B cell (primary cell): ENCODE measurements at regions not wholly inside any gene's neighbourhood (a gene's known extent, or its start where the extent isn't known, plus 50 kb on each side); places are given as distances from the start of the nearest gene placed in this dataset.

ENCODE experiments used
- ATAC-seq: fragments of 200-7000 bp; cut with Tn5 transposase; one replicate; pipeline ENCODE4 v1.10.0; 2021; ENCODE audit warnings: low read depth, mild to moderate bottlenecking, moderate number of reproducible peaks, moderate library complexity
- CTCF ChIA-PET: fragments of 350-600 bp; sonication (Branson Sonifier 250); formaldehyde crosslinking; loops from one replicate; lab custom pipeline; 2021; ENCODE audit warnings: antibody characterized with exemption, inconsistent platforms; lab: Charles Lee
- POLR2A ChIA-PET: fragments of 350-600 bp; sonication (Branson Sonifier 250); formaldehyde crosslinking; loops from one replicate; lab custom pipeline; 2021; ENCODE audit warnings: antibody characterized with exemption; lab: Charles Lee
- DNase-seq: peaks from one replicate; pipeline ENCODE4 v3.0.0; 2013
- H2AFZ ChIP-seq: 2 replicates; pipeline ENCODE4 v1.6.1; 2012; ENCODE audit warnings: mild to moderate bottlenecking, low read depth, low read length; ENCODE audit not compliant: insufficient read depth, poor library complexity, severe bottlenecking
- H3K27ac ChIP-seq, 2 donors: 1 replicate in 1 of 2; 2 replicates in 1 of 2; pipeline ENCODE4 v1.5.1; 2012 to 2013; ENCODE audit warnings: low read length in 2 of 2, mild to moderate bottlenecking in 2 of 2, moderate library complexity in 1 of 2
- H3K27me3 ChIP-seq, 4 experiments: fragments of 200-600 bp in 1 of 4; sonication (generic) in 1 of 4; replicated peaks in 1 of 4; 1 replicate in 2 of 4; 2 replicates in 2 of 4; pipeline versions ENCODE4 v1.6.1 to v1.7.0; 2013 to 2016; ENCODE audit warnings: low read length in 3 of 4, mild to moderate bottlenecking in 2 of 4, mixed read lengths in 1 of 4, moderate library complexity in 1 of 4; ENCODE audit not compliant: insufficient read depth in 4 of 4, control insufficient read depth in 3 of 4; ENCODE audit errors: control extremely low read depth in 1 of 4
- H3K36me3 ChIP-seq, 2 experiments: replicated peaks in 1 of 2; 1 replicate in 1 of 2; 2 replicates in 1 of 2; pipeline versions ENCODE4 v1.6.1 to v1.7.1; 2013; ENCODE audit warnings: low read length in 1 of 2; ENCODE audit not compliant: insufficient read depth in 2 of 2, control insufficient read depth in 1 of 2; ENCODE audit errors: control extremely low read depth in 1 of 2, extremely low read depth in 1 of 2
- H3K4me1 ChIP-seq, 2 donors: fragments of 200-600 bp in 1 of 2; sonication (generic) in 1 of 2; 1 replicate in 1 of 2; 2 replicates in 1 of 2; pipeline versions ENCODE4 v1.5.1 to v1.6.1; 2013 to 2017; ENCODE audit warnings: low read length in 2 of 2; ENCODE audit not compliant: control insufficient read depth in 2 of 2, insufficient read depth in 2 of 2
- H3K4me2 ChIP-seq: replicated peaks from 2 replicates; pipeline ENCODE3; 2012; ENCODE audit warnings: mild to moderate bottlenecking, low read depth, low read length; ENCODE audit not compliant: poor library complexity, severe bottlenecking
- H3K4me3 ChIP-seq, 5 experiments: fragments of 200-600 bp in 1 of 5; sonication (generic) in 1 of 5; 1 replicate in 3 of 5; 2 replicates in 2 of 5; pipeline versions ENCODE4 v1.5.1 to v1.7.0; 2011 to 2016; ENCODE audit warnings: low read length in 4 of 5, mild to moderate bottlenecking in 4 of 5, low read depth in 2 of 5, control low read depth in 1 of 5, moderate library complexity in 1 of 5; ENCODE audit not compliant: insufficient read depth in 1 of 5; ENCODE audit errors: control extremely low read depth in 1 of 5, extremely low read depth in 1 of 5
- H3K79me2 ChIP-seq: fragments of 200-600 bp; sonication (generic); one replicate; pipeline ENCODE4 v1.6.0; 2016; ENCODE audit warnings: low read length; ENCODE audit not compliant: control insufficient read depth, insufficient read depth
- H3K9ac ChIP-seq: fragments of 200-600 bp; sonication (generic); 2 replicates; pipeline ENCODE4 v1.6.1; 2017; ENCODE audit warnings: mild to moderate bottlenecking, low read length, moderate library complexity
- H3K9me3 ChIP-seq, 3 donors: one replicate each; pipeline versions ENCODE4 v1.6.1 to v1.7.1; 2013; ENCODE audit warnings: low read length in 2 of 3; ENCODE audit not compliant: control insufficient read depth in 2 of 3, insufficient read depth in 1 of 3; ENCODE audit errors: control extremely low read depth in 1 of 3
- H4K20me1 ChIP-seq: 2 replicates; pipeline ENCODE4 v1.6.0; 2012; ENCODE audit warnings: mild to moderate bottlenecking, low read length; ENCODE audit not compliant: insufficient read depth, control insufficient read depth, poor library complexity, severe bottlenecking
- H3K27ac Mint-ChIP-seq: one replicate; pipeline ENCODE4 v1.8.0; 2021; ENCODE audit warnings: mixed read lengths
- H3K27me3 Mint-ChIP-seq: one replicate; pipeline ENCODE4 v1.8.0; 2021; ENCODE audit warnings: mixed read lengths
- H3K4me1 Mint-ChIP-seq: one replicate; pipeline ENCODE4 v1.8.0; 2021; ENCODE audit warnings: mixed read lengths
- H3K4me3 Mint-ChIP-seq: one replicate; pipeline ENCODE4 v1.8.0; 2021; ENCODE audit warnings: mixed read lengths
- H3K9me3 Mint-ChIP-seq: one replicate; pipeline ENCODE4 v1.8.0; 2022; ENCODE audit warnings: mixed read lengths; ENCODE audit not compliant: insufficient read depth
- CTCF ChIP-seq: fragments of 200-600 bp; IDR thresholded peaks from one replicate; pipeline ENCODE4 v1.8.0; 2022; ENCODE audit warnings: antibody characterized with exemption, mild to moderate bottlenecking
- EZH2 ChIP-seq: IDR thresholded peaks from 2 replicates; pipeline ENCODE4 v1.6.1; 2012; ENCODE audit warnings: borderline replicate concordance, low read depth, mild to moderate bottlenecking, moderate library complexity, low read length; ENCODE audit not compliant: insufficient read depth, poor library complexity, severe bottlenecking
- WGBS: methylation state at CpG from one replicate; pipeline ENCODE4 v1.1.5; 2013; ENCODE audit warnings: missing lambda C conversion rate; ENCODE audit not compliant: insufficient coverage; 5-methylcytosine and 5-hydroxymethylcytosine counted together
- intact Hi-C: fragments of 100-400 bp; cut with micrococcal nuclease; formaldehyde crosslinking; loops from one replicate; pipeline ENCODE4 v1.10.0; 2022

- CTCF ChIA-PET: no interaction called here
- intact Hi-C loops: no loop called here
- Histone ChIP-seq H3K36me3 (no peaks in the 10 kb centered on the region), H2AFZ (no peak overlapping the region), H3K9ac (no peak overlapping the region), H4K20me1 (no peaks in the 10 kb centered on the region), H3K4me2 (no peak overlapping the region), H3K79me2 (no peaks in the 10 kb centered on the region), H3K27me3 (peaks cover 0 to 2% (median 0%) of the 10 kb centered on the region in 4 experiments), H3K4me3 (no peak overlapping the region), H3K9me3 (peaks cover 0 to 12% (median 0%) of the 10 kb centered on the region in 3 donors), H3K27ac (no peak overlapping the region), H3K4me1 (no peaks in the 10 kb centered on the region)
- no peaks in the 10 kb centered on the region for H3K4me1 Mint-ChIP-seq
- DNase-seq (no peak), ATAC-seq (no peak)
- H3K27ac Mint-ChIP-seq: no peak overlapping the region
- no peaks in the 10 kb centered on the region for H3K9me3 Mint-ChIP-seq
- H3K4me3 Mint-ChIP-seq: no peak overlapping the region
- WGBS: 79% methylated on average over 16 of the region's 22 CpGs
- POLR2A ChIA-PET: no interaction called here
- TF ChIP-seq EZH2 (no peak), CTCF (no peak)
- H3K27me3 Mint-ChIP-seq: peaks cover 4% of the 10 kb centered on the region
Observed at GRCh38 chr2:240210198-240210965, 69.9 kb upstream of the OTOS start.

GRCh38 chr2:240211096-240211495 is 70.6 kb upstream of the OTOS start:
- Histone ChIP-seq H3K79me2 (no peaks in the 10 kb centered on the region), H3K4me1 (no peaks in the 10 kb centered on the region), H3K9ac (no peak overlapping the region), H2AFZ (no peak overlapping the region), H3K27me3 (peaks cover 0 to 2% (median 0%) of the 10 kb centered on the region in 4 experiments), H3K9me3 (peaks cover 0 to 11% (median 0%) of the 10 kb centered on the region in 3 donors), H3K27ac (no peak overlapping the region), H3K36me3 (no peaks in the 10 kb centered on the region), H4K20me1 (no peaks in the 10 kb centered on the region), H3K4me3 (no peak overlapping the region), H3K4me2 (no peak overlapping the region)
- Mint-ChIP-seq H3K4me3 (no peak overlapping the region), H3K27ac (no peak overlapping the region), H3K4me1 (no peaks in the 10 kb centered on the region), H3K9me3 (no peaks in the 10 kb centered on the region), H3K27me3 (no peaks in the 10 kb centered on the region)
- intact Hi-C loops: no loop called here
- WGBS: 90% methylated on average over 8 of the region's 8 CpGs
- POLR2A ChIA-PET: no interaction called here
- DNase-seq (no peak), ATAC-seq (no peak)
- CTCF ChIA-PET: no interaction called here
- TF ChIP-seq EZH2 (no peak), CTCF (no peak)
